Nephron progenitor cell (in vitro differentiated cells): ENCODE measurements at regions not wholly inside any gene's neighbourhood (a gene's known extent, or its start where the extent isn't known, plus 50 kb on each side); places are given as distances from the start of the nearest gene placed in this dataset.

Experiments
- DNase-seq: peaks from one replicate; pipeline ENCODE4 v3.0.0; 2021
- H3K27ac Mint-ChIP-seq: 2 replicates; pipeline ENCODE4 v1.8.0; 2021; ENCODE audit warnings: mild to moderate bottlenecking, moderate library complexity, mixed read lengths
- H3K27me3 Mint-ChIP-seq: 2 replicates; pipeline ENCODE4 v1.8.0; 2021; ENCODE audit warnings: mild to moderate bottlenecking, low read depth, mixed read lengths; ENCODE audit not compliant: poor library complexity
- H3K36me3 Mint-ChIP-seq: 2 replicates; pipeline ENCODE4 v1.8.0; 2021; ENCODE audit warnings: low read depth, mixed read lengths
- H3K4me1 Mint-ChIP-seq: 2 replicates; pipeline ENCODE4 v1.8.0; 2021; ENCODE audit warnings: mixed read lengths
- H3K4me3 Mint-ChIP-seq: 2 replicates; pipeline ENCODE4 v1.8.0; 2021; ENCODE audit warnings: mild to moderate bottlenecking, moderate library complexity, mixed read lengths
- H3K9me3 Mint-ChIP-seq: 2 replicates; pipeline ENCODE4 v1.8.0; 2021; ENCODE audit warnings: mild to moderate bottlenecking, moderate library complexity, mixed read lengths
- CTCF ChIP-seq: fragments of 200-600 bp; sonication (generic); IDR thresholded peaks from 2 replicates; pipeline ENCODE4 v1.5.0; 2021; ENCODE audit warnings: antibody characterized with exemption

- TF ChIP-seq CTCF: no peak
- Mint-ChIP-seq H3K4me1 (no peaks in the 10 kb centered on the region), H3K9me3 (peaks cover 3% of the 10 kb centered on the region), H3K27me3 (no peaks in the 10 kb centered on the region), H3K36me3 (no peaks in the 10 kb centered on the region), H3K27ac (no peak overlapping the region), H3K4me3 (no peak overlapping the region)
- DNase-seq: no peak
Observed at GRCh38 chr12:81988362-81988761, 229.2 kb upstream of the PPFIA2 start.

GRCh38 chr12:81987371-81987770 lies 228.2 kb upstream of the PPFIA2 start:
- Mint-ChIP-seq H3K27ac (no peak overlapping the region), H3K36me3 (no peaks in the 10 kb centered on the region), H3K4me3 (no peak overlapping the region), H3K27me3 (no peaks in the 10 kb centered on the region), H3K4me1 (no peaks in the 10 kb centered on the region), H3K9me3 (peaks cover 3% of the 10 kb centered on the region)
- no peak for DNase-seq
- TF ChIP-seq CTCF: no peak

- no peak for DNase-seq
- Mint-ChIP-seq H3K36me3 (no peaks in the 10 kb centered on the region), H3K27me3 (no peaks in the 10 kb centered on the region), H3K9me3 (peaks cover 3% of the 10 kb centered on the region), H3K4me3 (no peak overlapping the region), H3K27ac (no peak overlapping the region), H3K4me1 (no peaks in the 10 kb centered on the region)
- TF ChIP-seq CTCF: no peak
Observed at GRCh38 chr12:81976661-81977060, 217.5 kb upstream of the PPFIA2 start.

- Mint-ChIP-seq H3K27ac (no peak overlapping the region), H3K4me1 (no peaks in the 10 kb centered on the region), H3K27me3 (no peaks in the 10 kb centered on the region), H3K9me3 (no peaks in the 10 kb centered on the region), H3K36me3 (no peaks in the 10 kb centered on the region), H3K4me3 (no peak overlapping the region)
- TF ChIP-seq CTCF: no peak
- DNase-seq: no peak
Observed at GRCh38 chr12:81974762-81975161, 215.6 kb upstream of the PPFIA2 start.

- no peak overlapping the region for H3K4me3 Mint-ChIP-seq
- no peaks in the 10 kb centered on the region for H3K9me3 Mint-ChIP-seq
- H3K4me1 Mint-ChIP-seq: no peaks in the 10 kb centered on the region
- H3K36me3 Mint-ChIP-seq: no peaks in the 10 kb centered on the region
- DNase-seq: no peak
- no peaks in the 10 kb centered on the region for H3K27me3 Mint-ChIP-seq
- H3K27ac Mint-ChIP-seq: no peak overlapping the region
- no peak for TF ChIP-seq CTCF
Observed at GRCh38 chr12:81968421-81968820, 209.3 kb upstream of the PPFIA2 start.

GRCh38 chr12:81963636-81964035 lies 204.5 kb upstream of the PPFIA2 start:
- no peak for TF ChIP-seq CTCF
- no peaks in the 10 kb centered on the region for H3K36me3 Mint-ChIP-seq
- H3K27ac Mint-ChIP-seq: no peak overlapping the region
- no peaks in the 10 kb centered on the region for H3K9me3 Mint-ChIP-seq
- DNase-seq: no peak
- peaks cover 18% of the 10 kb centered on the region for H3K4me1 Mint-ChIP-seq
- H3K27me3 Mint-ChIP-seq: no peaks in the 10 kb centered on the region
- H3K4me3 Mint-ChIP-seq: no peak overlapping the region
